H54 (cell line): ENCODE measurements at regions not wholly inside any gene's neighbourhood (a gene's known extent, or its start where the extent isn't known, plus 50 kb on each side); places are given as distances from the start of the nearest gene placed in this dataset.
A peak's percentile ranks its signal among the peaks of the same experiment; 100 is the strongest.

Experiments
- DNase-seq: peaks from one replicate; pipeline ENCODE4 v3.0.0; 2011; ENCODE audit warnings: low spot score, mixed read lengths; ENCODE audit not compliant: insufficient read length
- FAIRE-seq: peaks from 3 replicates; lab custom pipeline; 2011; peaks lifted over from hg19 to GRCh38; lab: Jason Lieb, UNC
- POLR2A ChIP-seq: IDR thresholded peaks from 2 replicates; pipeline ENCODE4 v1.6.1; 2011; ENCODE audit warnings: low read depth, mild to moderate bottlenecking, low read length

GRCh38 chr6:119533603-119534279 lies 184.2 kb upstream of the MAN1A1 start:
- FAIRE-seq (peak; percentile 60), DNase-seq (peak; percentile 19)
- TF ChIP-seq POLR2A: no peak

GRCh38 chr6:119527231-119527578 lies 177.6 kb upstream of the MAN1A1 start:
- no peak for FAIRE-seq
- DNase-seq: no peak
- no peak for TF ChIP-seq POLR2A

GRCh38 chr6:119526561-119527230 lies 177.1 kb upstream of the MAN1A1 start:
- DNase-seq (no peak), FAIRE-seq (no peak)
- no peak for TF ChIP-seq POLR2A

GRCh38 chr6:119524410-119524809 lies 174.8 kb upstream of the MAN1A1 start:
- TF ChIP-seq POLR2A: no peak
- no peak for FAIRE-seq

GRCh38 chr6:119523556-119523955 lies 174.0 kb upstream of the MAN1A1 start:
- DNase-seq (no peak), FAIRE-seq (no peak)
- TF ChIP-seq POLR2A: no peak

More at GRCh38 chr6:119524410-119524809, 174.8 kb upstream of the MAN1A1 start:
- DNase-seq: no peak

- no peak for DNase-seq
- FAIRE-seq: no peak
- TF ChIP-seq POLR2A: no peak
Observed at GRCh38 chr6:119521251-119521650, 171.7 kb upstream of the MAN1A1 start.

- DNase-seq: no peak
- TF ChIP-seq POLR2A: no peak
- no peak for FAIRE-seq
Observed at GRCh38 chr6:119517428-119517827, 167.9 kb upstream of the MAN1A1 start.

GRCh38 chr6:119514345-119514744 lies 164.8 kb upstream of the MAN1A1 start:
- FAIRE-seq (no peak), DNase-seq (no peak)
- no peak for TF ChIP-seq POLR2A

- no peak for TF ChIP-seq POLR2A
- no peak for FAIRE-seq
- DNase-seq: no peak
Observed at GRCh38 chr6:119511024-119511423, 161.5 kb upstream of the MAN1A1 start.

- no peak for DNase-seq
- no peak for TF ChIP-seq POLR2A
- no peak for FAIRE-seq
Observed at GRCh38 chr6:119510246-119510645, 160.7 kb upstream of the MAN1A1 start.

- no peak for FAIRE-seq
- TF ChIP-seq POLR2A: no peak
- DNase-seq: no peak
Observed at GRCh38 chr6:119506631-119507174, 157.1 kb upstream of the MAN1A1 start.

- TF ChIP-seq POLR2A: no peak
- no peak for FAIRE-seq
- DNase-seq: no peak
Observed at GRCh38 chr6:119501798-119502483, 152.4 kb upstream of the MAN1A1 start.

- no peak for TF ChIP-seq POLR2A
- DNase-seq (no peak), FAIRE-seq (no peak)
Observed at GRCh38 chr6:119499797-119500196, 150.2 kb upstream of the MAN1A1 start.
